IMR-90 (cell line): ENCODE measurements at regions not wholly inside any gene's neighbourhood (a gene's known extent, or its start where the extent isn't known, plus 50 kb on each side); places are given as distances from the start of the nearest gene placed in this dataset.
A peak's percentile ranks its signal among the peaks of the same experiment; 100 is the strongest.

ENCODE experiments used
- ATAC-seq: fragments of 200-7000 bp; cut with Tn5 transposase; 2 replicates; pipeline ENCODE4 v1.9.1; 2020; ENCODE audit warnings: low read depth, mild to moderate bottlenecking, moderate library complexity
- BruUV-seq: library from RNA; stranded (reverse); fragments of 400-500 nt; replicated peaks from 2 replicates; lab custom pipeline; 2021; lab: Mats Ljungman, UMichigan
- CTCF ChIA-PET: fragments of 300-600 bp; formaldehyde crosslinking; extraction: SDS; loops from one replicate; lab custom pipeline; 2021; ENCODE audit warnings: antibody characterized with exemption; lab: Yijun Ruan, JAX
- POLR2A ChIA-PET: fragments of 300-600 bp; sonication (Branson Sonifier 250); formaldehyde crosslinking; loops from one replicate; lab custom pipeline; 2022; ENCODE audit warnings: antibody characterized with exemption; ENCODE audit not compliant: unreplicated experiment; lab: Charles Lee
- DNase-seq: peaks from one replicate; pipeline ENCODE4 v3.0.0; 2013
- H2AFZ ChIP-seq: replicated peaks from 2 replicates; pipeline ENCODE3; 2013; ENCODE audit warnings: low read length, mild to moderate bottlenecking; ENCODE audit not compliant: poor library complexity
- H2AK5ac ChIP-seq: 2 replicates; pipeline ENCODE4 v1.6.1; 2013; ENCODE audit warnings: low read depth, low read length, inconsistent platforms
- H2AK9ac ChIP-seq: replicated peaks from 2 replicates; pipeline ENCODE3; 2013; ENCODE audit warnings: mild to moderate bottlenecking, low read depth, low read length, moderate library complexity; ENCODE audit not compliant: poor library complexity
- H2BK120ac ChIP-seq: 2 replicates; pipeline ENCODE4 v1.6.1; 2013; ENCODE audit warnings: low read depth, low read length, inconsistent platforms
- H2BK15ac ChIP-seq: 3 replicates; pipeline ENCODE4 v1.6.1; 2013; ENCODE audit warnings: low read depth, low read length, inconsistent platforms
- H2BK20ac ChIP-seq: 2 replicates; pipeline ENCODE4 v1.6.1; 2013; ENCODE audit warnings: low read depth, mild to moderate bottlenecking, inconsistent platforms, low read length, moderate library complexity
- H2BK5ac ChIP-seq: 2 replicates; pipeline ENCODE4 v1.6.1; 2013; ENCODE audit warnings: mild to moderate bottlenecking, low read depth, low read length, inconsistent platforms; ENCODE audit not compliant: poor library complexity, severe bottlenecking
- H3K14ac ChIP-seq: replicated peaks from 2 replicates; pipeline ENCODE4 v1.6.1; 2013; ENCODE audit warnings: low read depth, low read length, inconsistent platforms
- H3K18ac ChIP-seq: 2 replicates; pipeline ENCODE4 v1.6.1; 2013; ENCODE audit warnings: low read depth, low read length, control low read depth
- H3K23ac ChIP-seq: 2 replicates; pipeline ENCODE4 v1.6.1; 2013; ENCODE audit warnings: low read depth, low read length, inconsistent platforms
- H3K27ac ChIP-seq: 2 replicates; pipeline ENCODE4 v1.5.1; 2013; ENCODE audit warnings: mild to moderate bottlenecking, control low read depth, low read length; ENCODE audit not compliant: insufficient read depth
- H3K27me3 ChIP-seq: 2 replicates; pipeline ENCODE4 v1.6.1; 2013; ENCODE audit warnings: low read length; ENCODE audit not compliant: control insufficient read depth, insufficient read depth
- H3K36me3 ChIP-seq: 2 replicates; pipeline ENCODE4 v1.6.1; 2013; ENCODE audit warnings: low read length, mixed read lengths; ENCODE audit not compliant: control insufficient read depth, insufficient read depth
- H3K4ac ChIP-seq: 2 replicates; pipeline ENCODE4 v1.6.1; 2013; ENCODE audit warnings: low read depth, low read length, inconsistent platforms
- H3K4me1 ChIP-seq: 2 replicates; pipeline ENCODE4 v1.6.1; 2013; ENCODE audit warnings: low read length, mixed read lengths; ENCODE audit not compliant: control insufficient read depth, insufficient read depth
- H3K4me2 ChIP-seq: 2 replicates; pipeline ENCODE4 v1.6.1; 2013; ENCODE audit warnings: low read depth, mild to moderate bottlenecking, control low read depth, low read length, moderate library complexity
- H3K4me3 ChIP-seq: 2 replicates; pipeline ENCODE4 v1.5.1; 2013; ENCODE audit warnings: low read depth, mild to moderate bottlenecking, control low read depth, low read length, moderate library complexity; ENCODE audit not compliant: insufficient read depth
- H3K56ac ChIP-seq: 2 replicates; pipeline ENCODE4 v1.6.1; 2013; ENCODE audit warnings: low read length, inconsistent platforms; ENCODE audit not compliant: insufficient read depth; ENCODE audit errors: extremely low read depth
- H3K79me1 ChIP-seq, 2 experiments: 2 replicates each; pipeline ENCODE4 v1.6.1; 2013; ENCODE audit warnings: low read length in 2 of 2, inconsistent platforms in 1 of 2, low read depth in 1 of 2
- H3K9ac ChIP-seq: 2 replicates; pipeline ENCODE4 v1.6.1; 2013; ENCODE audit warnings: low read depth, low read length, control low read depth
- H3K9me1 ChIP-seq: 2 replicates; pipeline ENCODE4 v1.6.1; 2013; ENCODE audit warnings: low read length, inconsistent platforms; ENCODE audit not compliant: insufficient read depth
- H3K9me3 ChIP-seq: 2 replicates; pipeline ENCODE4 v1.6.1; 2013; ENCODE audit warnings: low read length; ENCODE audit not compliant: control insufficient read depth, insufficient read depth
- H4K20me1 ChIP-seq: 2 replicates; pipeline ENCODE4 v1.6.1; 2013; ENCODE audit warnings: low read length, inconsistent platforms; ENCODE audit not compliant: insufficient read depth
- H4K5ac ChIP-seq: 2 replicates; pipeline ENCODE4 v1.6.1; 2013; ENCODE audit warnings: mild to moderate bottlenecking, low read depth, low read length, control low read depth
- H4K8ac ChIP-seq, 2 experiments: 2 replicates each; pipeline ENCODE4 v1.6.1; 2013; ENCODE audit warnings: low read depth in 2 of 2, low read length in 2 of 2, control low read depth in 1 of 2, inconsistent platforms in 1 of 2
- H4K91ac ChIP-seq: 2 replicates; pipeline ENCODE4 v1.6.1; 2013; ENCODE audit warnings: low read depth, low read length, inconsistent platforms; ENCODE audit not compliant: insufficient read depth
- FOS ChIP-seq: fragments of 150-350 bp; IDR thresholded peaks from 2 replicates; pipeline ENCODE4 v1.6.1; 2016; ENCODE audit warnings: low read depth, low read length
- MAFK ChIP-seq: IDR thresholded peaks from 2 replicates; pipeline ENCODE4 v1.6.1; 2012; ENCODE audit warnings: low read depth, low read length, improper control_type of control experiment
- RFX5 ChIP-seq: IDR thresholded peaks from 2 replicates; pipeline ENCODE4 v1.8.0; 2012; ENCODE audit warnings: low read depth, mild to moderate bottlenecking, low read length, moderate library complexity
- SMC3 ChIP-seq: fragments of 150-350 bp; IDR thresholded peaks from 2 replicates; pipeline ENCODE4 v1.6.1; 2016; ENCODE audit warnings: low read depth, mild to moderate bottlenecking, antibody characterized with exemption, low read length, moderate library complexity
- WGBS, 2 experiments: methylation state at CpG; one replicate each; pipeline versions ENCODE4 v1.1.5 to v1.1.7; 2013; ENCODE audit warnings: missing lambda C conversion rate in 2 of 2; ENCODE audit not compliant: insufficient read length in 1 of 2; ENCODE audit errors: extremely low coverage in 2 of 2; 5-methylcytosine and 5-hydroxymethylcytosine counted together
- dilution Hi-C: fragments of 300-500 bp; cut with HindIII; formaldehyde crosslinking; loops from one replicate; pipeline ENCODE4 v1.14.3; 2018; ENCODE audit warnings: low sequenced_read_pairs; ENCODE audit not compliant: unreplicated experiment
- in situ Hi-C: fragments of 300-500 bp; cut with MboI; formaldehyde crosslinking; loops from 3 replicates; pipeline ENCODE4 v1.14.3; 2019; ENCODE audit warnings: low sequenced_read_pairs, inconsistent platforms, mixed read lengths
- intact Hi-C: fragments of 100-400 bp; cut with micrococcal nuclease; formaldehyde crosslinking; loops from 2 replicates; pipeline ENCODE4 v1.10.0; 2022

GRCh38 chr6:102848210-102848609 lies 1454.7 kb downstream of the GRIK2 start:
- ATAC-seq (no peak), DNase-seq (no peak)
- Histone ChIP-seq H2BK120ac (no peak overlapping the region), H3K4ac (no peak overlapping the region), H2AK5ac (no peak overlapping the region), H2BK5ac (no peak overlapping the region), H3K9me3 (no peaks in the 10 kb centered on the region), H3K9ac (no peak overlapping the region), H3K9me1 (no peaks in the 10 kb centered on the region), H3K4me2 (no peak overlapping the region), H4K20me1 (no peaks in the 10 kb centered on the region), H3K27ac (no peak overlapping the region), H3K23ac (no peak overlapping the region), H3K27me3 (no peaks in the 10 kb centered on the region), H3K79me1 (no peaks in the 10 kb centered on the region), H2BK20ac (no peak overlapping the region), H3K14ac (no peak overlapping the region), H3K4me1 (no peaks in the 10 kb centered on the region), H2BK15ac (no peak overlapping the region), H4K5ac (no peak overlapping the region), H3K36me3 (no peaks in the 10 kb centered on the region), H4K91ac (no peak overlapping the region), H3K4me3 (no peak overlapping the region), H3K56ac (no peak overlapping the region), H3K18ac (no peak overlapping the region), H4K8ac (no peak overlapping the region), H2AK9ac (no peak overlapping the region), H2AFZ (no peak overlapping the region)
- CTCF ChIA-PET = no interaction called here
- intact Hi-C loops (no loop called here), in situ Hi-C loops (no loop called here), dilution Hi-C loops (no loop called here)
- TF ChIP-seq SMC3 (no peak), RFX5 (no peak), MAFK (peak; percentile 69), FOS (no peak)
- no TSS peak for BruUV-seq
- POLR2A ChIA-PET = no interaction called here
- no CpG with 5 or more reads among the region's 3 CpGs for WGBS, 2 experiments
